Tibial nerve (tissue), 4 donors: ENCODE measurements at regions not wholly inside any gene's neighbourhood (a gene's known extent, or its start where the extent isn't known, plus 50 kb on each side); places are given as distances from the start of the nearest gene placed in this dataset.

Experiments
- CTCF ChIP-seq, 5 experiments: fragments of 200-600 bp in 3 of 5; fragments of 450-650 bp in 2 of 5; sonication (generic) in 3 of 5; IDR thresholded peaks; one replicate each; pipeline ENCODE4 v1.5.1; 2016 to 2019; ENCODE audit warnings: antibody characterized with exemption in 5 of 5, mild to moderate bottlenecking in 3 of 5, moderate library complexity in 2 of 5
- EP300 ChIP-seq, 2 donors: sonication (generic); formaldehyde crosslinking; IDR thresholded peaks; one replicate each; pipeline ENCODE4 v1.6.1; 2017; ENCODE audit warnings: antibody characterized with exemption in 2 of 2, mild to moderate bottlenecking in 1 of 2
- POLR2A ChIP-seq, 2 donors: fragments of 450-650 bp; IDR thresholded peaks; one replicate each; pipeline ENCODE4 v1.6.1; 2017; ENCODE audit warnings: antibody characterized with exemption in 2 of 2, mild to moderate bottlenecking in 2 of 2, moderate library complexity in 2 of 2

- TF ChIP-seq CTCF (IDR thresholded peaks at IDR 0.05), result no peak
- no peak for TF ChIP-seq POLR2A (IDR thresholded peaks at IDR 0.05)
- TF ChIP-seq EP300 (IDR thresholded peaks at IDR 0.05), result no peak
These were observed 480.5 kb downstream of the MIAT start for GRCh38 chr22:27137871-27138337.
